NCI-H748 treated with DMSO at 0.1 percent for 48 hours (cell line): ENCODE measurements at regions not wholly inside any gene's neighbourhood (a gene's known extent, or its start where the extent isn't known, plus 50 kb on each side); places are given as distances from the start of the nearest gene placed in this dataset.

Source experiments
- DNase-seq: peaks from one replicate; lab custom pipeline; 2025; lab: John Stamatoyannopoulos, UW

GRCh38 chr16:87229230-87230188, 87.7 kb downstream of the C16orf95 start:
- no peak for DNase-seq

GRCh38 chr16:87230571-87230970, 86.6 kb downstream of the C16orf95 start:
- no peak for DNase-seq

- no peak for DNase-seq
These were observed 85.9 kb downstream of the C16orf95 start for GRCh38 chr16:87231295-87231694.

- DNase-seq, result no peak
These were observed 85.3 kb downstream of the C16orf95 start for GRCh38 chr16:87231911-87232310.

- DNase-seq, result no peak
These were observed 83.3 kb downstream of the C16orf95 start for GRCh38 chr16:87233928-87234327.

- DNase-seq, result no peak
These were observed 82.6 kb downstream of the C16orf95 start for GRCh38 chr16:87234601-87235000.

GRCh38 chr16:87235810-87236515, 81.2 kb downstream of the C16orf95 start:
- no peak for DNase-seq

GRCh38 chr16:87236516-87237115, 80.6 kb downstream of the C16orf95 start:
- DNase-seq, result no peak

GRCh38 chr16:87238361-87238715, 78.9 kb downstream of the C16orf95 start:
- no peak for DNase-seq

- no peak for DNase-seq
These were observed 77.6 kb downstream of the C16orf95 start for GRCh38 chr16:87239545-87239944.

GRCh38 chr16:87240211-87241136, 76.7 kb downstream of the C16orf95 start:
- no peak for DNase-seq

GRCh38 chr16:87241137-87241771, 75.9 kb downstream of the C16orf95 start:
- DNase-seq, result no peak

- DNase-seq, result no peak
These were observed 73.7 kb downstream of the C16orf95 start for GRCh38 chr16:87243478-87243877.

- DNase-seq, result no peak
These were observed 72.5 kb downstream of the C16orf95 start for GRCh38 chr16:87244636-87245197.

GRCh38 chr16:87245511-87245910, 71.7 kb downstream of the C16orf95 start:
- DNase-seq, result no peak

GRCh38 chr16:87246269-87247065, 70.7 kb downstream of the C16orf95 start:
- no peak for DNase-seq

GRCh38 chr16:87248714-87249113, 68.5 kb downstream of the C16orf95 start:
- no peak for DNase-seq

GRCh38 chr16:87249425-87249824, 67.8 kb downstream of the C16orf95 start:
- no peak for DNase-seq

- no peak for DNase-seq
These were observed 66.7 kb downstream of the C16orf95 start for GRCh38 chr16:87250431-87250960.
